HepG2 (cell line): ENCODE measurements at regions not wholly inside any gene's neighbourhood (a gene's known extent, or its start where the extent isn't known, plus 50 kb on each side); places are given as distances from the start of the nearest gene placed in this dataset.

Experiments used
- ATAC-seq: fragments of 200-7000 bp; cut with Tn5 transposase; 3 replicates; pipeline ENCODE4 v1.9.1; 2020; ENCODE audit warnings: mild to moderate bottlenecking, moderate library complexity
- BruUV-seq: library from RNA; stranded (reverse); fragments of 400-500 nt; replicated peaks from 2 replicates; lab custom pipeline; 2021; lab: Mats Ljungman, UMichigan
- CTCF ChIA-PET: fragments of 300-600 bp; formaldehyde crosslinking; extraction: SDS; loops from one replicate; lab custom pipeline; 2021; ENCODE audit warnings: low total read pairs, inconsistent platforms, low intra/inter-chr PET ratio; lab: Yijun Ruan, JAX
- POLR2A ChIA-PET: fragments of 350-600 bp; sonication (Branson Sonifier 250); formaldehyde crosslinking; loops from one replicate; lab custom pipeline; 2020; ENCODE audit warnings: antibody characterized with exemption, inconsistent platforms; lab: Yijun Ruan, JAX
- DNase-seq: peaks from one replicate; pipeline ENCODE4 v3.0.0-alpha.2; 2015; ENCODE audit warnings: low spot score
- FAIRE-seq: peaks from 3 replicates; lab custom pipeline; 2011; peaks lifted over from hg19 to GRCh38; lab: Jason Lieb, UNC
- H2AFZ ChIP-seq: one replicate; pipeline ENCODE4 v1.6.1; 2011; ENCODE audit warnings: low read length, inconsistent platforms
- H3K27ac ChIP-seq: fragments of 300-600 bp; 3 replicates; pipeline ENCODE4 v1.8.0; 2011; ENCODE audit warnings: mixed run types, mild to moderate bottlenecking, mixed read lengths, low read length, inconsistent platforms; ENCODE audit not compliant: insufficient read depth; ENCODE audit errors: extremely low read length
- H3K27me3 ChIP-seq, 2 experiments: fragments of 200-600 bp in 1 of 2; 2 replicates in 1 of 2; 3 replicates in 1 of 2; pipeline versions ENCODE4 v1.6.0 to v1.8.0; 2011; ENCODE audit warnings: low read length in 2 of 2, mild to moderate bottlenecking in 2 of 2, moderate library complexity in 2 of 2, inconsistent platforms in 1 of 2; ENCODE audit not compliant: insufficient read depth in 2 of 2, control insufficient read depth in 1 of 2
- H3K36me3 ChIP-seq, 2 experiments: fragments of 200-600 bp in 1 of 2; replicated peaks in 1 of 2; 2 replicates in 1 of 2; 3 replicates in 1 of 2; pipeline versions ENCODE4 v1.5.1 to v1.8.0; 2011; ENCODE audit warnings: low read length in 2 of 2, inconsistent platforms in 1 of 2; ENCODE audit not compliant: insufficient read depth in 2 of 2, control insufficient read depth in 1 of 2
- H3K4me1 ChIP-seq: 2 replicates; pipeline ENCODE4 v1.5.1; 2012; ENCODE audit warnings: low read length, inconsistent platforms; ENCODE audit not compliant: insufficient read depth
- H3K4me2 ChIP-seq: 2 replicates; pipeline ENCODE4 v1.6.0; 2011; ENCODE audit warnings: low read depth, low read length, inconsistent platforms
- H3K4me3 ChIP-seq, 3 experiments: fragments of 200-600 bp in 1 of 3; sonication (generic), shearing (Covaris generic) in 1 of 3; replicated peaks in 1 of 3; 2 replicates each; pipeline ENCODE4 v1.5.1; 2011 to 2016; ENCODE audit warnings: low read length in 3 of 3, inconsistent platforms in 2 of 3, low read depth in 2 of 3, mild to moderate bottlenecking in 2 of 3, control low read depth in 1 of 3, mixed read lengths in 1 of 3; ENCODE audit not compliant: insufficient read depth in 1 of 3
- H3K79me2 ChIP-seq: one replicate; pipeline ENCODE4 v1.6.1; 2011; ENCODE audit warnings: low read length, inconsistent platforms; ENCODE audit not compliant: insufficient read depth
- H3K9ac ChIP-seq: 2 replicates; pipeline ENCODE4 v1.6.0; 2011; ENCODE audit warnings: mild to moderate bottlenecking, low read depth, low read length, inconsistent platforms; ENCODE audit not compliant: insufficient read depth
- H3K9me3 ChIP-seq: 2 replicates; pipeline ENCODE4 v1.5.1; 2012; ENCODE audit warnings: mild to moderate bottlenecking, low read length
- H4K20me1 ChIP-seq: 2 replicates; pipeline ENCODE4 v1.6.0; 2011; ENCODE audit warnings: inconsistent platforms, mild to moderate bottlenecking, low read length, moderate library complexity; ENCODE audit not compliant: insufficient read depth
- CHCHD3 ChIP-seq: sonication (generic); formaldehyde crosslinking; IDR thresholded peaks from 2 replicates; pipeline ENCODE4 v1.8.0; 2022; ENCODE audit warnings: mild to moderate bottlenecking, missing genetic modification reagents, moderate library complexity
- FOXP1 ChIP-seq, 2 experiments: fragments of 450-650 bp in 1 of 2; IDR thresholded peaks; 2 replicates each; pipeline ENCODE4 v1.6.1; 2017 to 2018; ENCODE audit warnings: antibody characterized with exemption in 1 of 2
- HCFC1 ChIP-seq: fragments of 150-350 bp; IDR thresholded peaks from 2 replicates; pipeline ENCODE4 v1.6.1; 2014; ENCODE audit warnings: low read depth, low read length
- MLXIP ChIP-seq: sonication (generic); formaldehyde crosslinking; IDR thresholded peaks from 2 replicates; pipeline ENCODE4 v1.9.0; 2021; ENCODE audit warnings: missing genetic modification reagents, borderline replicate concordance
- RELA ChIP-seq: sonication (generic); formaldehyde crosslinking; IDR thresholded peaks from 2 replicates; pipeline ENCODE4 v1.4.0; 2020; ENCODE audit warnings: missing genetic modification reagents
- SMAD1 ChIP-seq: sonication (generic); formaldehyde crosslinking; IDR thresholded peaks from 2 replicates; pipeline ENCODE4 v1.4.0; 2020; ENCODE audit warnings: missing genetic modification reagents, low read depth, mild to moderate bottlenecking, borderline replicate concordance
- SMYD3 ChIP-seq: sonication (generic); formaldehyde crosslinking; IDR thresholded peaks from 2 replicates; pipeline ENCODE4 v1.8.1; 2023; ENCODE audit warnings: mild to moderate bottlenecking, missing genetic modification reagents
- TMF1 ChIP-seq: sonication (generic); formaldehyde crosslinking; IDR thresholded peaks from 2 replicates; pipeline ENCODE4 v1.8.1; 2022; ENCODE audit warnings: low read depth, missing genetic modification reagents
- YEATS2 ChIP-seq: sonication (generic); formaldehyde crosslinking; IDR thresholded peaks from 2 replicates; pipeline ENCODE4 v1.4.0; 2020; ENCODE audit warnings: missing genetic modification reagents, borderline replicate concordance
- ZBTB3 ChIP-seq: sonication (generic); formaldehyde crosslinking; IDR thresholded peaks from 2 replicates; pipeline ENCODE4 v1.4.0; 2020; ENCODE audit warnings: low read depth, mild to moderate bottlenecking, moderate library complexity, missing genetic modification reagents, borderline replicate concordance
- ZNF207 ChIP-seq: fragments of 450-650 bp; IDR thresholded peaks from 2 replicates; pipeline ENCODE4 v1.6.1; 2016; ENCODE audit warnings: antibody characterized with exemption, borderline replicate concordance
- ZNF292 ChIP-seq: sonication (generic); formaldehyde crosslinking; IDR thresholded peaks from 2 replicates; pipeline ENCODE4 v1.8.1; 2022; ENCODE audit warnings: mild to moderate bottlenecking, low read depth, missing genetic modification reagents, borderline replicate concordance
- ZNF33B ChIP-seq: sonication (generic); formaldehyde crosslinking; IDR thresholded peaks from 2 replicates; pipeline ENCODE4 v1.5.1; 2020; ENCODE audit warnings: mild to moderate bottlenecking, missing genetic modification reagents
- ZNF557 ChIP-seq: sonication (generic); formaldehyde crosslinking; IDR thresholded peaks from 2 replicates; pipeline ENCODE4 v1.4.0; 2020; ENCODE audit warnings: missing genetic modification reagents
- ZNF775 ChIP-seq: sonication (generic); formaldehyde crosslinking; IDR thresholded peaks from 2 replicates; pipeline ENCODE4 v1.4.0; 2020; ENCODE audit warnings: missing genetic modification reagents, mild to moderate bottlenecking, moderate library complexity, borderline replicate concordance
- ZNF790 ChIP-seq: sonication (generic); formaldehyde crosslinking; IDR thresholded peaks from 2 replicates; pipeline ENCODE4 v1.8.0; 2022; ENCODE audit warnings: missing genetic modification reagents, mild to moderate bottlenecking, borderline replicate concordance
- ZSCAN20 ChIP-seq: sonication (generic); formaldehyde crosslinking; IDR thresholded peaks from 2 replicates; pipeline ENCODE4 v1.4.0; 2020; ENCODE audit warnings: missing genetic modification reagents, mild to moderate bottlenecking, borderline replicate concordance
- WGBS: methylation state at CpG from one replicate; pipeline ENCODE4 v1.1.6; 2017; ENCODE audit warnings: low lambda C conversion rate; 5-methylcytosine and 5-hydroxymethylcytosine counted together
- in situ Hi-C: cut with HindIII; loops from 2 replicates; pipeline ENCODE4 v1.10.0; 2017; ENCODE audit warnings: low pct_unique_long_range_greater_than_20kb; ENCODE audit not compliant: extremely low pct_ligation_motif_present
- intact Hi-C: fragments of 100-400 bp; cut with micrococcal nuclease; formaldehyde crosslinking; loops from one replicate; pipeline ENCODE4 v1.10.0; 2022; ENCODE audit not compliant: unreplicated experiment
- TF ChIP-seq, protein P1 (sequence below): sonication (generic); formaldehyde crosslinking; IDR thresholded peaks from 2 replicates; pipeline ENCODE4 v1.5.1; 2020; ENCODE audit warnings: mild to moderate bottlenecking, moderate library complexity, missing genetic modification reagents

GRCh38 chr3:17823036-17823435 is 80.6 kb upstream of the TBC1D5 start:
- no peaks in the 10 kb centered on the region; a peak in 1 of 5 replicates for H3K27me3 ChIP-seq
- no peak overlapping the region for H3K4me2 ChIP-seq
- DNase-seq, result no peak
- WGBS, result 2% methylated on average over 4 of the region's 4 CpGs
- no peak overlapping the region for H2AFZ ChIP-seq
- in situ Hi-C loops (no loop called here), intact Hi-C loops (no loop called here)
- no peak overlapping the region for H3K27ac ChIP-seq
- POLR2A ChIA-PET, result no interaction called here
- no peak for ATAC-seq
- no peaks in the 10 kb centered on the region for H3K36me3 ChIP-seq
- BruUV-seq, result no TSS peak
- no peaks in the 10 kb centered on the region for H4K20me1 ChIP-seq
- FAIRE-seq, result no peak
- no peaks in the 10 kb centered on the region for H3K9me3 ChIP-seq
- H3K9ac ChIP-seq, result no peak overlapping the region
- CTCF ChIA-PET, result no interaction called here
- TF ChIP-seq ZNF775 (CRISPR knock-in tag) (no peak), ZNF292 (CRISPR knock-in tag) (no peak), TMF1 (no peak), MLXIP (CRISPR knock-in tag) (no peak), ZNF790 (CRISPR knock-in tag) (no peak), HCFC1 (no peak), ZSCAN20 (CRISPR knock-in tag) (no peak), YEATS2 (CRISPR knock-in tag) (no peak), ZNF207 (no peak), FOXP1 (IDR thresholded peaks at IDR 0.05) (no peak), FOXP1 (CRISPR knock-in tag; IDR thresholded peaks at IDR 0.05) (no peak), SMAD1 (CRISPR knock-in tag) (no peak), RELA (no peak), ZBTB3 (CRISPR knock-in tag) (no peak), ZNF557 (no peak), ZNF33B (no peak), CHCHD3 (CRISPR knock-in tag) (no peak), SMYD3 (CRISPR knock-in tag) (no peak)
- TF ChIP-seq, protein P1, sequence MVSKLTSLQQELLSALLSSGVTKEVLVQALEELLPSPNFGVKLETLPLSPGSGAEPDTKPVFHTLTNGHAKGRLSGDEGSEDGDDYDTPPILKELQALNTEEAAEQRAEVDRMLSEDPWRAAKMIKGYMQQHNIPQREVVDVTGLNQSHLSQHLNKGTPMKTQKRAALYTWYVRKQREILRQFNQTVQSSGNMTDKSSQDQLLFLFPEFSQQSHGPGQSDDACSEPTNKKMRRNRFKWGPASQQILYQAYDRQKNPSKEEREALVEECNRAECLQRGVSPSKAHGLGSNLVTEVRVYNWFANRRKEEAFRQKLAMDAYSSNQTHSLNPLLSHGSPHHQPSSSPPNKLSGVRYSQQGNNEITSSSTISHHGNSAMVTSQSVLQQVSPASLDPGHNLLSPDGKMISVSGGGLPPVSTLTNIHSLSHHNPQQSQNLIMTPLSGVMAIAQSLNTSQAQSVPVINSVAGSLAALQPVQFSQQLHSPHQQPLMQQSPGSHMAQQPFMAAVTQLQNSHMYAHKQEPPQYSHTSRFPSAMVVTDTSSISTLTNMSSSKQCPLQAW, result no peak
- H3K79me2 ChIP-seq, result no peaks in the 10 kb centered on the region
- no peaks in the 10 kb centered on the region for H3K4me1 ChIP-seq
- H3K4me3 ChIP-seq, result no peak overlapping the region
